Astrocyte (in vitro differentiated cells and primary cell): ENCODE measurements at regions not wholly inside any gene's neighbourhood (a gene's known extent, or its start where the extent isn't known, plus 50 kb on each side); places are given as distances from the start of the nearest gene placed in this dataset.
"Not testable (repeated sequence)": the region's sequence is repeated elsewhere in the genome, so short reads cannot be mapped to it uniquely, and the experiment has no call there.

Experiments
- EZH2 ChIP-seq: IDR thresholded peaks from 2 replicates; pipeline ENCODE4 v1.6.1; 2012; ENCODE audit warnings: mild to moderate bottlenecking, low read length, inconsistent platforms; ENCODE audit not compliant: insufficient read depth
- TF ChIP-seq, protein P1 (sequence below): IDR thresholded peaks from 2 replicates; pipeline ENCODE4 v1.5.1; 2011; ENCODE audit warnings: low read depth, mild to moderate bottlenecking, inconsistent platforms, low read length, moderate library complexity; ENCODE audit not compliant: insufficient read depth

DNA sequence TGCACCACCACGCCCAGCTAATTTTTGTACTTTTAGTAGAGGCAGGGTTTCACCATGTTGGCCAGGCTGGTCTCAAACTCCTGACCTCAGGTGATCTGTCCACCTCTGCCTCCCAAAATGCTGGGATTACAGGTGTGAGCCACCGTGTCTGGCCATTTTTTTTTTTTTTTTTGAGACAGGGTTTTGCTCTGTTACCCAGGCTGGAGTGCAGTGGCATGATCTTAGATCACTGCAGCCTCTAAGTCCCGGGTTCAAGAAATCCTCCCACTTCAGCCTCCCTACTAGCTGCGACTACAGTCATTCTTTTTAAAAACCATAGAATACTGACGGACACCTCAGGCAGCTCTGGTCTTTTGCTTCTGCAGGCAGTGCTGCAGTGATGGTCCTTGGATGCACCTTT lies 54.9 kb upstream of the PTPN1 start:
- TF ChIP-seq, protein P1, sequence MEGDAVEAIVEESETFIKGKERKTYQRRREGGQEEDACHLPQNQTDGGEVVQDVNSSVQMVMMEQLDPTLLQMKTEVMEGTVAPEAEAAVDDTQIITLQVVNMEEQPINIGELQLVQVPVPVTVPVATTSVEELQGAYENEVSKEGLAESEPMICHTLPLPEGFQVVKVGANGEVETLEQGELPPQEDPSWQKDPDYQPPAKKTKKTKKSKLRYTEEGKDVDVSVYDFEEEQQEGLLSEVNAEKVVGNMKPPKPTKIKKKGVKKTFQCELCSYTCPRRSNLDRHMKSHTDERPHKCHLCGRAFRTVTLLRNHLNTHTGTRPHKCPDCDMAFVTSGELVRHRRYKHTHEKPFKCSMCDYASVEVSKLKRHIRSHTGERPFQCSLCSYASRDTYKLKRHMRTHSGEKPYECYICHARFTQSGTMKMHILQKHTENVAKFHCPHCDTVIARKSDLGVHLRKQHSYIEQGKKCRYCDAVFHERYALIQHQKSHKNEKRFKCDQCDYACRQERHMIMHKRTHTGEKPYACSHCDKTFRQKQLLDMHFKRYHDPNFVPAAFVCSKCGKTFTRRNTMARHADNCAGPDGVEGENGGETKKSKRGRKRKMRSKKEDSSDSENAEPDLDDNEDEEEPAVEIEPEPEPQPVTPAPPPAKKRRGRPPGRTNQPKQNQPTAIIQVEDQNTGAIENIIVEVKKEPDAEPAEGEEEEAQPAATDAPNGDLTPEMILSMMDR, result not testable (repeated sequence)
- not testable (repeated sequence) for TF ChIP-seq EZH2
